Panc1 (cell line): ENCODE measurements at regions not wholly inside any gene's neighbourhood (a gene's known extent, or its start where the extent isn't known, plus 50 kb on each side); places are given as distances from the start of the nearest gene placed in this dataset.

ENCODE experiments used
- ATAC-seq: fragments of 200-7000 bp; cut with Tn5 transposase; 2 replicates; pipeline ENCODE4 v1.9.1; 2020; ENCODE audit warnings: mild to moderate bottlenecking, moderate library complexity
- BruUV-seq: library from RNA; stranded (reverse); fragments of 400-500 nt; replicated peaks from 2 replicates; lab custom pipeline; 2021; lab: Mats Ljungman, UMichigan
- CTCF ChIA-PET: fragments of 300-600 bp; sonication (Branson Sonifier 250); formaldehyde crosslinking; loops from one replicate; lab custom pipeline; 2022; ENCODE audit warnings: antibody characterized with exemption; lab: Charles Lee
- POLR2A ChIA-PET: fragments of 300-600 bp; sonication (Branson Sonifier 250); formaldehyde crosslinking; loops from one replicate; lab custom pipeline; 2022; ENCODE audit warnings: antibody characterized with exemption; lab: Charles Lee
- DNase-seq: peaks from one replicate; pipeline ENCODE4 v3.0.0-alpha.2; 2010; ENCODE audit warnings: low read depth, low spot score
- H3K27ac ChIP-seq: 2 replicates; pipeline ENCODE4 v1.5.1; 2011; ENCODE audit warnings: mild to moderate bottlenecking, low read length, inconsistent platforms
- H3K27me3 ChIP-seq: fragments of 200-500 bp; sonication (Bioruptor generic); 2 replicates; pipeline ENCODE4 v1.6.0; 2014; ENCODE audit warnings: low read length, inconsistent platforms; ENCODE audit not compliant: control insufficient read depth, insufficient read depth
- H3K36me3 ChIP-seq: fragments of 200-500 bp; sonication (Bioruptor generic); 2 replicates; pipeline ENCODE4 v1.5.1; 2014; ENCODE audit warnings: inconsistent platforms, mild to moderate bottlenecking, low read length, moderate library complexity; ENCODE audit not compliant: control insufficient read depth, insufficient read depth
- H3K4me1 ChIP-seq: 2 replicates; pipeline ENCODE4 v1.5.1; 2011; ENCODE audit warnings: inconsistent platforms, mild to moderate bottlenecking, low read length, moderate library complexity; ENCODE audit not compliant: control insufficient read depth, insufficient read depth
- H3K4me3 ChIP-seq, 2 experiments: 2 replicates each; pipeline ENCODE4 v1.5.1; 2011 to 2012; ENCODE audit warnings: low read depth in 2 of 2, low read length in 2 of 2, mild to moderate bottlenecking in 2 of 2, inconsistent platforms in 1 of 2, moderate library complexity in 1 of 2
- H3K9me3 ChIP-seq: fragments of 200-500 bp; sonication (Bioruptor generic); 2 replicates; pipeline ENCODE4 v1.5.1; 2014; ENCODE audit warnings: low read depth, mild to moderate bottlenecking, inconsistent platforms, low read length, moderate library complexity; ENCODE audit not compliant: control insufficient read depth, insufficient read depth
- CTCF ChIP-seq: fragments of 450-650 bp; IDR thresholded peaks from 2 replicates; pipeline ENCODE4 v1.5.1; 2017; ENCODE audit warnings: mild to moderate bottlenecking
- POLR2AphosphoS5 ChIP-seq: IDR thresholded peaks from 2 replicates; pipeline ENCODE4 v1.6.1; 2012; ENCODE audit warnings: mild to moderate bottlenecking, low read depth, low read length, moderate library complexity
- REST ChIP-seq, 2 experiments: IDR thresholded peaks; 2 replicates each; pipeline ENCODE4 v1.6.1; 2011 to 2012; ENCODE audit warnings: low read depth in 2 of 2, control low read depth in 1 of 2, low read length in 1 of 2, mild to moderate bottlenecking in 1 of 2, moderate library complexity in 1 of 2; ENCODE audit not compliant: insufficient read depth in 1 of 2
- SIN3A ChIP-seq: IDR thresholded peaks from 2 replicates; pipeline ENCODE4 v1.6.1; 2012; ENCODE audit warnings: low read depth, mild to moderate bottlenecking, low read length, moderate library complexity, borderline replicate concordance; ENCODE audit not compliant: insufficient read depth
- TCF7L2 ChIP-seq: IDR thresholded peaks from 2 replicates; pipeline ENCODE4 v1.6.1; 2011; ENCODE audit warnings: mild to moderate bottlenecking, low read depth, low read length, inconsistent platforms
- in situ Hi-C: cut with HindIII; loops from 2 replicates; pipeline ENCODE4 v1.10.0; 2016; ENCODE audit warnings: low sequenced_read_pairs, low pct_unique_long_range_greater_than_20kb
- intact Hi-C: fragments of 100-400 bp; cut with micrococcal nuclease; formaldehyde crosslinking; loops from one replicate; pipeline ENCODE4 v1.10.0; 2022; ENCODE audit not compliant: unreplicated experiment

- CTCF ChIA-PET = no interaction called here
- no peak for TF ChIP-seq REST (IDR thresholded peaks at IDR 0.05; ENCODE audit: insufficient read depth in 1 of 2, low read depth in 2 of 2, low read length in 1 of 2)
- no peak for TF ChIP-seq POLR2AphosphoS5
- TF ChIP-seq TCF7L2 = no peak
- TF ChIP-seq SIN3A = no peak
- no peak for TF ChIP-seq CTCF
- Histone ChIP-seq H3K4me1 (no peaks in the 10 kb centered on the region), H3K27ac (no peak overlapping the region), H3K27me3 (no peaks in the 10 kb centered on the region), H3K4me3 (no peak overlapping the region), H3K9me3 (no peaks in the 10 kb centered on the region), H3K36me3 (no peaks in the 10 kb centered on the region)
- POLR2A ChIA-PET = no interaction called here
- BruUV-seq = no TSS peak
- in situ Hi-C loops = no loop called here
- intact Hi-C loops = no loop called here
- DNase-seq = no peak
- ATAC-seq = no peak
Observed at GRCh38 chr9:89668866-89669246, 64.0 kb downstream of the GADD45G start.

- ChIA-PET CTCF (no interaction called here), POLR2A (no interaction called here)
- Histone ChIP-seq H3K27me3 (no peaks in the 10 kb centered on the region), H3K36me3 (no peaks in the 10 kb centered on the region), H3K27ac (no peak overlapping the region), H3K4me3 (no peak overlapping the region), H3K9me3 (no peaks in the 10 kb centered on the region), H3K4me1 (no peaks in the 10 kb centered on the region)
- no TSS peak for BruUV-seq
- intact Hi-C loops = no loop called here
- ATAC-seq (no peak), DNase-seq (no peak)
- in situ Hi-C loops = no loop called here
- TF ChIP-seq POLR2AphosphoS5 (no peak), REST (IDR thresholded peaks at IDR 0.05; ENCODE audit: insufficient read depth in 1 of 2, low read depth in 2 of 2, low read length in 1 of 2) (no peak), SIN3A (no peak), TCF7L2 (no peak)
Observed at GRCh38 chr9:89669361-89669842, 64.6 kb downstream of the GADD45G start.
